ENCODE measurements at regions not wholly inside any gene's neighbourhood (a gene's known extent, or its start where the extent isn't known, plus 50 kb on each side); places are given as distances from the start of the nearest gene placed in this dataset.

DNA sequence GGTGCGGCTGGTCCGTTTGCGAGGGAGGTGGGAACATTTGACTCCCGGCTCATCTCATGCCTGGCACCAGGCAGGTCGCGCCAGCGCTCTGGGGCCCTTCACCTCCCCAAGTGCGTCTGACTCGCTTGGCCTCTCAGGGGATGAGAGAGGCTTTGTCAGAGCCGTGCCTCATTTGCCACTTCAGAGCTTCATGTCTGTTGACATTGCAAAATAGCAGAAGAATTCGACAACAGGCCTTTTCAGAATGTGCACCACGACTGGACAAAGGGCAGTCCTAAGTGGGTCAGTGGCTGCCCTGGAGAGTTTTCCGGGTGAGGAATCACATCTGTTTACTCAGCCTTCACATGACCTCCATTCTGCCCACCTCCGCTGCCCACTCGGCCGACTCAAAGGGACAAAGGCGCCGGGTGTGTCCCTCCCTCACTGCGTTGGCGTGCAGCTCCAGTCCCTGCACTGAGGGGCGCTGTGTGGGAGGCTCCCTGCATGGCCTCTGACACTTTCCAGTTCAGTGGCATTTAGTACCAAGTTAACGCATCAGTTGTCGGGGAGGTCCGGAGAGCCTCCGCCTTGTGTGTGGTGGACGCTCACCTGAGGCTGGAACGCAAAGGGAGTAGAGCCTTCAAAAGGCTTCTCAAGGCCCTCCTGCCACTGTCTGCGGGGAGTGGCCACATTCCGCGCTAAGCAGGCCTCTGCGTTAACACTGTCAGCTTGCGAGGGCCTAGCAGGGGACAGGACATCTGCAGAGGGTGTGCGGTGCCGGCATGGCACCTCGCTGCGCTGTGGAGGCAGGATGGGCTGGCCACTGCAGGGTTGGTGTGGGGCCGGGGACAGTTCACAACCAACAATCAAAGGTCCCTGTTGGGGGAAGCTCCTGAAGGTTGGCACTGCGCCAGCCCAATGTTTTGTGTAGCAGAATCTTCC, 171.5 kb downstream of the NXNL2 start (continued):
- TF ChIP-seq MEIS2 (CRISPR knock-in tag; IDR thresholded peaks at IDR 0.05) (peak; percentile 86), TGIF2 (CRISPR knock-in tag; IDR thresholded peaks at IDR 0.05) (peak; percentile 74; the same call in 1 of the 2 replicates)

DNA sequence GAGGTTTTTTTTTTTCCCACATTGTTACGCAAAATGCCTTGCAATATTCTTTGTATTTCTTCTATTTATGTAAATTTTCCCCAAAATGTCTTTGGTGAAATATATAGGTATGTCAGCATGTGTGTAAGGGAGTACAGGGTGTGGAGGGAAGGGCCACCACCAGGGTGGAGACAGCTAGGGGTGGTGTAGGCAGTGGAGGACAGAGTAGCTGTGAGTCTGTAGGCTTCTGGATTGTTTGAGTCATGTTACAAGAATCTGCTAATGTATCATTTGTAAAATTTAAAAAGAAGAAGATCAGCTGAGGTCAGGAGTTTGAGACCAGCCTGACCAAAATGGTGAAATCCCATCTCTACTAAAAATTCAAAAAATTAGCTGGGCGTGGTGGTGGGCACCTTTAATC, 175.5 kb downstream of the NXNL2 start:
- DNase-seq (ENCODE audit: low spot score) (no peak), ATAC-seq (no peak), FAIRE-seq (no peak)
- Histone ChIP-seq H3K4me3 (replicated peaks in 1 of 3; ENCODE audit: insufficient read depth in 1 of 3, low read depth in 2 of 3, low read length in 3 of 3) (no peak overlapping the region), H3K4me1 (ENCODE audit: insufficient read depth, low read length) (peaks cover 55% of the 10 kb centered on the region), H2AFZ (ENCODE audit: low read length) (no peak overlapping the region), H3K27me3 (ENCODE audit: control insufficient read depth in 1 of 2, insufficient read depth in 2 of 2, low read length in 2 of 2) (no peaks in the 10 kb centered on the region), H3K79me2 (ENCODE audit: insufficient read depth, low read length) (no peaks in the 10 kb centered on the region), H3K9me3 (ENCODE audit: low read length) (peaks cover 2% of the 10 kb centered on the region), H3K27ac (ENCODE audit: extremely low read length, insufficient read depth, low read length) (no peak overlapping the region), H3K4me2 (ENCODE audit: low read depth, low read length) (no peak overlapping the region), H3K9ac (ENCODE audit: insufficient read depth, low read depth, low read length) (no peak overlapping the region), H3K36me3 (replicated peaks in 1 of 2; ENCODE audit: control insufficient read depth in 1 of 2, insufficient read depth in 2 of 2, low read length in 2 of 2) (no peaks in the 10 kb centered on the region), H4K20me1 (ENCODE audit: insufficient read depth, low read length) (no peaks in the 10 kb centered on the region)
- BruUV-seq (replicated peaks), result no TSS peak
- in situ Hi-C loops (cut with HindIII; ENCODE audit: extremely low pct_ligation_motif_present, low pct_unique_long_range_greater_than_20kb) (no loop called here), intact Hi-C loops (cut with micrococcal nuclease; ENCODE audit: unreplicated experiment) (no loop called here)
- ChIA-PET POLR2A (no interaction called here), CTCF (ENCODE audit: low intra/inter-chr PET ratio, low total read pairs) (no interaction called here)
- 89% methylated on average over 2 of the region's 2 CpGs for WGBS (ENCODE audit: low lambda C conversion rate)
- TF ChIP-seq, protein P1, sequence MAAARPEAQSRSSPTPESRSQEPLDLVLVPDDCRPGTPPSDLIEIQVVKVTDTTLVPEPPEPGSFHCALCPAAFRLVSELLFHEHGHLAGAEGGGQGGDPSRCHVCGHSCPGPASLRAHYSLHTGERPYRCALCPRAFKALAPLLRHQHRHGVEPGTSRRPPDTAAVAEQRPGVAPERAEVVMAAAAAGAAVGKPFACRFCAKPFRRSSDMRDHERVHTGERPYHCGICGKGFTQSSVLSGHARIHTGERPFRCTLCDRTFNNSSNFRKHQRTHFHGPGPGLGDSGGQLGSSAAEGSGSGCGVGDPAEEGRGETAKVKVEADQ (CRISPR knock-in tag; IDR thresholded peaks at IDR 0.05; ENCODE audit: borderline replicate concordance), result no peak
- TF ChIP-seq NFE2 (CRISPR knock-in tag; IDR thresholded peaks at IDR 0.05), result no peak
- no peak for TF ChIP-seq MTA1 (CRISPR knock-in tag; IDR thresholded peaks at IDR 0.05; ENCODE audit: borderline replicate concordance)
- TF ChIP-seq MEIS1 (CRISPR knock-in tag; IDR thresholded peaks at IDR 0.05; ENCODE audit: borderline replicate concordance), result no peak
- no peak for TF ChIP-seq ARID2 (CRISPR knock-in tag; IDR thresholded peaks at IDR 0.05; ENCODE audit: borderline replicate concordance)
- no peak for TF ChIP-seq MAFK (conservative IDR thresholded peaks at IDR 0.05 in 1 of 2, IDR thresholded peaks at IDR 0.05 in 1 of 2; ENCODE audit: low read length in 2 of 2)
- TF ChIP-seq, protein P2, sequence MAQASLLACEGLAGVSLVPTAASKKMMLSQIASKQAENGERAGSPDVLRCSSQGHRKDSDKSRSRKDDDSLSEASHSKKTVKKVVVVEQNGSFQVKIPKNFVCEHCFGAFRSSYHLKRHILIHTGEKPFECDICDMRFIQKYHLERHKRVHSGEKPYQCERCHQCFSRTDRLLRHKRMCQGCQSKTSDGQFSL (CRISPR knock-in tag; IDR thresholded peaks at IDR 0.05), result no peak
- no peak for TF ChIP-seq ZNF713 (CRISPR knock-in tag; IDR thresholded peaks at IDR 0.05)
- no peak for TF ChIP-seq MTA3 (CRISPR knock-in tag; IDR thresholded peaks at IDR 0.05)
- no peak for TF ChIP-seq MIER2 (CRISPR knock-in tag; IDR thresholded peaks at IDR 0.05)
- no peak for TF ChIP-seq ZNF777 (CRISPR knock-in tag; IDR thresholded peaks at IDR 0.05)
- no peak for TF ChIP-seq ZNF768 (CRISPR knock-in tag; IDR thresholded peaks at IDR 0.05)
- TF ChIP-seq ATM (IDR thresholded peaks at IDR 0.05; ENCODE audit: borderline replicate concordance), result no peak
- no peak for TF ChIP-seq SNRNP70 (IDR thresholded peaks at IDR 0.05; ENCODE audit: low read depth, low read length)
